GM23248 (cell line): ENCODE measurements at regions not wholly inside any gene's neighbourhood (a gene's known extent, or its start where the extent isn't known, plus 50 kb on each side); places are given as distances from the start of the nearest gene placed in this dataset.

Experiments
- EZH2 ChIP-seq: fragments of 200-600 bp; sonication (generic); IDR thresholded peaks from 2 replicates; pipeline ENCODE4 v1.6.1; 2018; ENCODE audit warnings: antibody characterized with exemption, mild to moderate bottlenecking; ENCODE audit not compliant: insufficient read depth, poor library complexity, severe bottlenecking
- EZH2phosphoT487 ChIP-seq: fragments of 200-600 bp; sonication (generic); IDR thresholded peaks from 2 replicates; pipeline ENCODE4 v1.6.1; 2018; ENCODE audit warnings: antibody characterized with exemption, moderate library complexity, mild to moderate bottlenecking, low read depth; ENCODE audit not compliant: insufficient read depth

- TF ChIP-seq EZH2 (no peak), EZH2phosphoT487 (no peak)
These were observed 452.5 kb upstream of the ARGLU1 start for GRCh38 chr13:107020393-107020792.
